T-helper 1 cell treated with Interleukin-12 subunit alpha and Interleukin-12 subunit beta and Interleukin-4 antibody, amounts not matched to agents 30 ng/mL and 1 ng/mL, for 36 hours (primary cell): ENCODE measurements at regions not wholly inside any gene's neighbourhood (a gene's known extent, or its start where the extent isn't known, plus 50 kb on each side); places are given as distances from the start of the nearest gene placed in this dataset.
"Not testable (repeated sequence)": the region's sequence is repeated elsewhere in the genome, so short reads cannot be mapped to it uniquely, and the experiment has no call there.

ENCODE experiments used
- intact Hi-C: fragments of 100-400 bp; cut with micrococcal nuclease; formaldehyde crosslinking; loops from one replicate; pipeline ENCODE4 v1.15.1; 2024

DNA sequence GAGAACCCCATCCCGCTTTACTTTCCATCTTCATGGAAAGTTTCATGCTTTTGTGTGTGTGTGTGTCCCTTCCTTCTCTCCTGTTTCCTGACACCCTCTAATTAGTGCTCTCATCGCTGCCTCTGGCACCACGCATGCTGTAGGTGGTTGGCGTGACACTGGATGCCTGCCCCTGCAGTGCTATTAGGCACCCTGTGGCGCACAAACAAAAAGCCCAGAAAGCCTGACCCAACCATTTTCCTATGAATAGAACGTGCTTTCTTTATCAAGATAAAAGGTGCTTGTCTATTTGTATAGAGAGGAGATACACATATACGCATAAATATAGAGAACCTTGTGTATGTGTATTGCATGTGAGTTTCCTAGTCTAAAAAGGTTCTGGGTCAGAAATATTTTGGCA, 120.8 kb upstream of the CDCA7L start:
- intact Hi-C loops = no loop called here

DNA sequence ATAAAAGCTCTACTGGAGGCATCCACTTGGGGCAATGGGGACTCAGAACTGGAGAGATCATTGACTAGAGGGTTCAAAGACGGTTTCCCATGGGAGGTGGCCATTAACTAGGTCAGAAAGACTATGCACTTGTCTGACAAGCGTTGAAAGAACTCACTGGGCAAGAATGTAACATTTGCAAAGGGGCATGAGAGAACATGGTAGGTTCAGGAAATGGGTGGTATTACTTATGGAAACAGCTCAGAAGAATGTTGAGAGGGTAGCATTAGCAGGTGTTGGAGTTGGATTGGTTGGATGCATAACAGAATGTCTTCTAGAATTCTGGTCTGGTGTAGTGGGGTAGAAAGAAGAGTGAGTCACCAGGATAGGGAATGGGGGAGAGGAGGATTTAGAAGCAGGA, 119.1 kb upstream of the CDCA7L start:
- intact Hi-C loops = no loop called here

DNA sequence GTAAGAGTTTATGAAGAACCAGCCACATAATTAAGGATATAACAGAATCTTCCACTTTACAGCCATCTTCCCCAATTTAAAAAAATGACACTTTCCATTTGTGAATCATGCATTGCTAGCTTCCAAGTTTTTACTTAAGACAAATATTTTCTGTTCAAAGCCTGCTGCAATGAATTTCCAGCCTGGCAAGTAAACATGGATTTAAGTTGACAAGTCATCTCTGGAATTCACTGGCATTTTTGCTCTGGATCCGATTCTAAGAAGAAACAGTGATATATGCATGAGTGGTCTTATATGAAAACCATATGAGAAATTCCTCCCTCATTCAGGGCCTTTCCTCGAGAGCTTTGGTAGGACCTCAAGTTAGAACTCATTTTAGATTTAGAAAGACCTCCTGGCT, 116.1 kb upstream of the CDCA7L start:
- intact Hi-C loops = no loop called here

DNA sequence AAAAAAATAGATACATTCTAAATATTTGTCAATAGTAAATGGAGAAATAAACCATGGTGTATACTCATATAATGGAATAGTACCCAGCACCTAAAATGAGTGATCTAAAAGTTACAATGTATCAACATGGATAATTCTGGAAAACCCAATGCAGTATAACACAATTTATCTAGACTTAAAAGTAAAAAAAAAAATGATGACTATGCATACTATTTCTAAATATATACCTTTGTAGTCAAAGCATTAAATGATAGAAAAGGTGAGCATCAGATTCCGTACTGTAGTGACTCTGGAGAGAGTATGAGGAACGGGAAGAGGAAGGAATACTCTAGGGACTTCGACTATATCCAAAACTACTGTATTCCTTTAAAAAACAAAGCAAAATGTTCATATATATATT, 115.2 kb upstream of the CDCA7L start:
- intact Hi-C loops = no loop called here

DNA sequence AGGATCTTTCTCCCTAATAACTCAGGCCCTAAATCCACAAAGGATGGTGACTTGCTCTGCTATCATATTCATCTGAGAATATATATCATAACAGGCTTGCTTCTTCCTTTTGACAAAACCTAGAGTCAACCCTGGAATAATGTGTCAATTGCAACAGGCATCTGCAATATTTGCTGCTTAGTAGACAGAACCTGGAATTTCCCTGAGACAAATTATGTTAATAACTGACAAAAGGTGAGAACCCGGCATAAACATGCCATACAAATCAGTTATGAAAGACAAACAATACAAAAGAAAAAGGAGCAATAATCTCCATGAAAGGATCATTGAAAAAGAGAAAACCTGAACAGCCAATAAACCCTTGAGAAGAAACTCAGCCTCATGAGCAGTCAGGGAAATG, 114.5 kb upstream of the CDCA7L start:
- intact Hi-C loops = no loop called here

DNA sequence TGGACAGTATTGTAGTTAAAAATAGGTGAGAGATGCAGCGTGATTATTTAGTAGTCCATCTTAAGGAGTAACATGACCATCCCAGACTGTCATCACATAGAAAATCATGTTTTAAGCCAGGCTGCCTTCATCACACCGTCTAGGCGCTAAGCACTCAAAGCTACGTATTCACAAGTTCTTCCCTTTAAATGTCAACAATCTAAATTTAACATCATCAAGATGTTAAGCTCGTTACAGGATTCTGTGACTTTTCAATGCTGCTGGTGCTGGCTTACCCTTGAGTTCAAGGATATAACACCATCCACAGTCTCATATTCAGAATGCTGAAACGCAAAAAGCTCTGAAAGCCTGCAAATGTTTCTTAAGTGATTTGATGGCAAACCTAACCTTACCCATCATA, 109.5 kb upstream of the CDCA7L start:
- intact Hi-C loops = no loop called here

DNA sequence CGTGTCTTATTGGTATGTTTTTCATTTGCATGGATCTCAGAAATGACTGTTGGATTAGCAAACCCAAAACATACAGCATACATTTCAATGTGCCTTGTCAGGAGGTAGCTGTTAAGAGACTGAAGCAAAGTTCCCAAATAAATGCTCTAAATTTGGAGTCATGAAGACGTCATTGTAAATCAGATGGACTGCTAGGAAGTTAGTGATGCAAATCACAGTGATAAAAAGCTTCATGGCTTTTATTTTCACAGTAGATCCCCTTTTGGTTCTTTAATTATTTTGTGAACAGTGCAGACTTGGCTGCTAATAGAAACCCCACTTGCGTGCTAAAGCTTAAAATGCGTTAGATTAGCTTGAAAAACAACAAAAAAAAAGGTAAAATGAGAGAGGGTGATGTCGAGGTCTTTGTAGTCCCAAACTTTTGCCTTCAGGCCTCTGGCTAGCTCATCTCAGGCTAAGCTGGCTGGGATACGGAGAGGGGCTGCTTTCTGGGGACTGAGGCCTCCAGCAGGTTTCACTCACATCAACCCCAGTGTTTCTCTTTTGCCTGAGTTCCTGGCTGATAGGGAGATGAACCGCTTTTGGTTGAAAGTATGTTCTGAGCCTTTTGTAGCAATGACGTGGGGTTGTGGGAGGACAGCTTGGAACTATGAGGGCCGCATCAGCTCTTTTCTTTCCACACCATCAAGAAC, 107.1 kb upstream of the CDCA7L start:
- intact Hi-C loops = no loop called here

DNA sequence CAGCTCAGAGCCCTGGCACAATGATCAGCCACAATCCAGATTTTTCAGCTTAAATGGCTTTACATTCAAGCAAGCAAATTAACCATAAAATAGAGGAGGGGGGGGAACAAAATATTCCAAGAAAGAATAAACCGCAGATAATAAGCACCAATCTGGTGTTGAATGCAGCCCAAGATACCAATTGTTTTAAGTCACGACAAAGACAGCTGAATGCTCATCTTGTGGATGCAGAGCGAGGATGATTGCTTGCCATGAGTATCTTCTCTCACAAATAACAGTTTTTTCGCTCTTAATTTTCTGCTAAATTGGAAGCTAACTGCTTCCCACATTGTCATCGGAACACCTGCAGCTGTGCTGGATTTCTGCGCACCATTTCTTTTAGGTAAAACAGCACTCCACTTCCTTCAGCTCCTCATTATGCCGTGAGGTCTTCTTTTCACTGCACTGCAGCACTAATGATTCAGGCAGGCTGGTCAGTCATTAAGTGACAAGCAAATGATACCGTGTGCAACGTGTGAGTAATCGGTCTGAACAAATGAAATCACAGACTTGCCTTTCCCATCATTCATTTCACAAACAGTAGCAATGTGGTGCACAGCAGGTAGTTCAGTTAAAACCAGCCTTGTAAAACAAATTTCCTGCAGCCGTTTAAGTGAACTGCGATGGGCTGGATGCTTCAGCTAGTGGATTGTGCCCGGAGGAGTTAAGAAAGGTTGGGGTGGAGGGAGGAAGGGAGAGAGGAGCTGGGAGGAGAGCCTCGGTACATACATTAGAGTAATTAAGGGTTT, 106.4 kb upstream of the CDCA7L start:
- intact Hi-C loops = no loop called here

DNA sequence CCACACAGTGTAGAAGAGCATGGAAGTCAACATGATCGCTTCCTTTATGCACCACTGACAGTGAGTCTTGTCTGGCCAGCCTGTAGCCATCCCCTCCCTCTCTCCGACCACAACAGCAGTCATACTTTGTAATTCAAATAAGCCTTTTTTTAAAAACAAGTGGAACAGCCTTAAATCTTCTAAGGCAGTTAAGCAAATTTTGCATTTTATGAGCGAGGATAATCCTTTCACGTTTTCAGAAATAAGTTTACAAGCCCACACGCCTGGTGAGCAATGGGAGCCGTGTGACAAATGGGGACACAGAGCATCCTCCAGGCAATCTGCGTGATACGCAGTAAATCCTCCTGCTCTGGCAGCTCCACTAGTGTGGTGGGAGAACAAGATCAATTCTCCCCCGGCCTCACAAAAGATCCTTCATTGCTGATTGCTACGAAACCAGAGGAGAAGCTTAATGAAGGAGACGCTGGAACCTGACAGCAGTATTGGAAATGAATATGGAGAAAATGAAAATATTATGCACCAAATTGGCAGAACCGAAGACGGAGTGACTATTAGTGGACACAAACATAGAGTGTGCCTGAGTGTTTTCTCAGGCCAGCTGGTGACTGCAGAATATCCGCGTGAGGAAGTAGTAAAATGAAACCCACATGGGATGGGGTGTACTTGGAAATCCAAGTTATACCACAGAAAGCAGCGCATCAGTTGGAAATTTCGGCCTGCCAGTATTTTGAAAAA, 104.2 kb upstream of the CDCA7L start:
- intact Hi-C loops = no loop called here

DNA sequence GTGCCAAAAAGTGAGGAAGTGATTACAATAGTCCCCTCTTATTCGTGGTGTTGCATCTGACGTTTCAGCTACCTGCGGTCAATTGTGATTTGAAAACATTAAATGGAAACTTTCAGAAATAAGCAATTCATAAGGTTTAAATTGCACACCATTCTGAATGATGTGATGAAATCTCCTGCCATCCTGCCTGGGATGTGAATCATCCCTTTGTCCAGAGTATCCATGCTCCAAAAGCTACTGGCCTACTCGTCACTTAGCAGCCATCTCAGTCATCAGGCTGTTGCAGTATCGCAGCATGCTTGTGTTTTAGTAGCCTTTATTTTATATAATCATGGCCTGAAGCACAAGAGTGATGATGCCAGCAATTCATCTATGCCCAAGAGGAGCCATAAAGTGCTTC, 97.7 kb upstream of the CDCA7L start:
- intact Hi-C loops = no loop called here

DNA sequence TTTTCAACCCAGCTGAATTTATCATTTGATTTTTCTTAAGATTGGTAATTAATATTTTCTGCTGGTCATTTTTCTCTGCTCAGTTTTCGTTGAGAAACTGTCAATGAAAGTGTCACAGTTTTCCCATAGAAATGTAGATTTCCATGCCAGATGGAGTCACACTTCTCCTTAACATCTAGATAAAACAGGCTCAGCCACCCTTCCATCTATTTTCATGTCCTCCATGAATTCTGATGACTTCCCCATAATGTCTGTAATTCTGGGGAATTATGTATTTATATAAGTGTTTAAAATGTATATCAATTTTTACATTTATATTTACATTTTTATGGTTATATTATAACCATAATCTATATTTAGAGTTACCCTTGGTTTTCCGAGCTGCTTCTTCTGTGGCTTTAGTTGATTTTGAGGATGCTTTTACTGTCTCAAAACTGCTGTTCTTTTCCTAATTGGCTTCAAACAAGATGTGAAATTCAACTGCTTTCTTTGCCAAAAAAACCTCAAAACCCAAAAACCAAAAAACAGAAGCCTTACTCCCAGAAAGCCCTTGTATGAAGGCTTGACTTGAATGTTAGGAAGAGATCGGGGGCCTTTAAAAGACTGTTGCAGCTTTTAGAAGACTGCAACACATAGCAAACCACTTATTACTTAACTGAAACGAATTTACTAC, 95.4 kb upstream of the CDCA7L start:
- intact Hi-C loops = no loop called here

DNA sequence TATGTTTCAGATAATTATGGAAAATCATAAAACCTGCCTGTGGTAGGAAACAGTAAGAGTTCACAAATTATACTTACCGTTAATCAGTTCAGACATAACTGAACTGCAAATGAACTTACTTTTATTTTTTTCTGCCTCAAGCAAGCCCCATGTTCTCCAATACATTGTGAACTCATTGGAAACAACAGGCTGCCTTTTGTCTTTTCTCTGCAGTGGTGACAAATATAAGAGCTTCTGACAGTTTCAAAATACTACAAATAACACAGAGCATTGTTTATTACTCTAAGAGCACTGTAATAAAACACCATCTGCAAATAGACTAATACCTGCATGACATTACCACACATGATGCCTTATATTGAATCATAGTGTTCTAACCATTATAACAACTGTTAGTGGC, 94.0 kb upstream of the CDCA7L start:
- intact Hi-C loops = no loop called here

DNA sequence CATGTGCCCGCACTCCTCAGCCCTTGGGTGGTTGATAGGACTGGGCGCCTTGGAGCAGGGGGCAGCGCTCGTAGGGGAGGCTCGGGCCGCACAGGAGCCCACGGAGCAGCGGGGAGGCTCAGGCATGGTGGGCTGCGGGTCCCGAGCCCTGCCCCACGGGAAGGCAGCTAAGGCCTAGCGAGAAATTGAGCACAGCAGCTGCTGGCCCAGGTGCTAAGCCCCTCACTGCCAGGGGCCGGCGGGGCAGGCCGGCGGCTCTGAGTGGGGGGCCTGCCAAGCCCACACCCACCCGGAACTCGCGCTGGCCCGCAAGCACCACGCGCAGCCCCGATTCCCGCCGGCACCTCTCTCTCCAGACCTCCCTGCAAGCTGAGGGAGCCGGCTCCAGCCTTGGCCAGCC, 86.7 kb upstream of the CDCA7L start:
- intact Hi-C loops = not testable (repeated sequence)

DNA sequence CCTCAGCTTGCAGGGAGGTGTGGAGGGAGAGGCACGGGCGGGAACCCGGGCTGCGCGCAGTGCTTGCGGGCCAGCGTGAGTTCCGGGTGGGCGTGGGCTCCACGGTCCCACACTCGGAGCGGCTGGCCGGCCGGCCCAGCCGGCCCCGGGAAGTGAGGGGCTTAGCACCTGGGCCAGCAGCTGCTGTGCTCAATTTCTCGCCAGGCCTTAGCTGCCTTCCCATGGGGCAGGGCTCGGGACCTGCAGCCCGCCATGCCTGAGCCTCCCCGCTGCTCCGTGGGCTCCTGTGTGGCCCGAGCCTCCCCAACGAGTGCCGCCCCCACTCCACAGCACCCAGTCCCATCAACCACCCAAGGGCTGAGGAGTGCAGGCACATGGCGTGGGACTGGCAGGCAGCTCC, 83.0 kb upstream of the CDCA7L start:
- intact Hi-C loops = not testable (repeated sequence)

DNA sequence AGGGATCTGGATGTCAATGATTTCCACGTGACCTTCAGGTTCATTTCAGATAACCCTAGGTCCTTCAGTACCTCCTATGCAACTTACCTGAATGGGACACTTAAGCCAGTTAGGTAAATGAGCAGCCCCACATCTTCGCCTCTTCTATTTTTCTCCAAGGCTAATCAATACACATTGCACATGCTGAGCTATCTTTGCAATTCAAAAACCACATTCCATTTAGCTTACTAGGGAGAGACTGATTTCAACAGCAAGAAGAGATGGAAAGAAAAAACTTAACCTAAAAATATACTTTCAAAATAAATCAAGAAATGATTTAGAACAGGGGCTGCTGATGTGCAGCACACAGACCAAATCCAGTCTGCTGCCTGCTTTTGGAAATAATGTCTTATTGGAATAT, 81.8 kb upstream of the CDCA7L start:
- intact Hi-C loops = no loop called here

DNA sequence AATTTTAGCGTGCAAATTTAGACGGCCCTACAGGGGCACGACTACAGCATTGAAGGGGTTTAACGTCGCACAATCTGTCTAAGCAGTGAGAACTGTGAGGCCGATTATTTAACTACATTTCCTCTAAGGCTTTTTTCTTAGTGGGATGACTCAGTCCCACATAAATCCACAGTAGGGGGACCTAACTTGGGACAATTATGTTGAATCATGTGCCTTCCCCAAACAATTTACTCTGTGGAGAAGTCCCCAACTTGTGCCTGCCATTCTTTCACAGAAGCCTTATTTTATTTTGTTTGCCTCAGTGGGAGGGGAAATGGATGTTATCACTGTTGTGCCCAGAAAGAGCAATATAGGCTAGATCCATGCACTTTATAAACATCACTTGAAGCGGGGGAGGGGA, 80.3 kb upstream of the CDCA7L start:
- intact Hi-C loops = no loop called here

DNA sequence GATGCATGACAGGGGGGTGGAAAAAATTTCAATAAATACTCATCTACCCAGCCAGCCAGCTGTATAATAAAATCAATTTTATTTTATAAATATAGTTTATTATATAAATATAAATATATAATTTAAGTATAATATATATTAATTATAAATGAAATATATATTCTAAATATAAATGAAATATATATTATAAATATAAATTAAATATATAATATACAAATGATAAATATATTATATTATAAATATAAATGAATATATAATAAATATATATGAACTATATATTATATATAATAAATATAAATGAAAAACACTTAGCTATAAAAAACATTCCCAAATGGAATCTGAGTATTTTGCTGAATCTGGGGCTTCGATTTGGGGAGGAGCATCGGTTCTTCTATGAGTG, 79.4 kb upstream of the CDCA7L start:
- intact Hi-C loops = no loop called here

DNA sequence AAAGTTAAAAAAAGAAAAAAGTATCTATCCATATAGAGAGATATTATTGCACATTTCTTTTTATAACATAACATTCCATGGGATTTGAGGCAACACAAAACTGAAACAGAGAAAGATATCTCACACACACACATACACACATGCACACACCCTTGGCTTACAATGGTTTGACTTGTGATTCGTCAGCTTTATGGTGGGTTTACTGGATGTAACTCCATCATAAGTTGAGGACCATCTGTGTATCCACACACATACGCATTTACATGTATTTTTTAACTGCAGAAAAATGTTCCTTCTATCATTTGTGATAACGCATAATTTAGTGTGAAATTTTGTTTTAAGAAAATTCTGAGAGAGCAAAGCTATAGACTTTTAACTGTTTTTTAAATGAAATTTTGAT, 74.2 kb upstream of the CDCA7L start:
- intact Hi-C loops = no loop called here

DNA sequence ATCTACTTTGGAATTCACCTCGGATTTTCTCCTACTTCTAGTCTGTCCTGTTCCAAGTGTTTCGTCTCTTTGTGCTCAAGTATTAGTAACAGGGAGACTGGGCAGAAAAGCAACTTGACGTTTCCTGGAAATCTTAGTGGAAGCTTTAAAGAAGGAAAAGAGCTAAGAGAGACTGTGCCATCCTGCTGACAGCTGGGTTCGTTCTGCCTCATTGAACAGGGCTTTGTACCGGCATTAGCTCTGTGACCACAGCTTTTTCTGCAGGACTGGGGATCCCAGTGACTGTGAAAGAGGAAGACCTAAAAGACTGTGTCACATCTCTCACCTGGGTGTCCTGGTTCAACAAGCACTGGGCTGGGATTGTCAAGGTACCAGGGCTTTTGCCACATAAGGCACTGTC, 70.8 kb upstream of the CDCA7L start:
- intact Hi-C loops = no loop called here

DNA sequence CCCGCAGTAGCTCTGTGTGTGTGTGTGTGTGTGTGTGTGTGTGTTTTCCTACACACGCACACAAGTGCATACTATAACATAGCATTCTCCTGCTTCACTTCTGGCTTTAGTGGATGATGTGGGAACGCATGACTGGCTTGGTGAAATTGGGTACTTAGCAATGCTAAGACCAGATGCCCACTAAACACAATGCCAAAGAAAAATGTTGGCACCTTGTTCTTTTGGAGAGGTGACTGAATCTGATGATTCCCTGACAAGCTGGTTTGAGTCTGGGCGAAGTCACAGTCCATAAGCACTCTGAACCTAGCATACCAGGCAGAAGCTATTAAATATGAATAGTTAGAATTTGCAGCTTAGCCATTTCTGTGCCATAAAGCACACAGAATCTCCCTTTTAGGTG, 68.0 kb upstream of the CDCA7L start:
- intact Hi-C loops = no loop called here

DNA sequence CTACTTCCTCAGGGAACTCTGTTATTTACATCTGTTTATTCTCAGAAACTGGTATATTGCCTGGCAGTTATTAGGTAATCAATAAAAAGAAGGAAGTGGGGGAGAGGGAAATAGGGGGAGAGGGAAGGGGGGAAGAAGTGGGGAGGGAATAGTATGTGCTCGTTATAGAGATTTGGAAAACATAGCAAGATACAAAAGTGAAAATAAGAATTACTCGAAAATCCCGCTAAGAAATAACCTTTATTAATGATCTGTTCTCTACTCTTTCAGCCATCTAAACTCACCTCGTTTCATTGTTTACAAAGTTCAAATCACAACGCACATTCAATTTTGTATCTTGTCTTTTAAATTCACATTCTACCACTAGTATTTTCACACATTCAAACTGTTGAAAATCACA, 63.0 kb upstream of the CDCA7L start:
- intact Hi-C loops = no loop called here

DNA sequence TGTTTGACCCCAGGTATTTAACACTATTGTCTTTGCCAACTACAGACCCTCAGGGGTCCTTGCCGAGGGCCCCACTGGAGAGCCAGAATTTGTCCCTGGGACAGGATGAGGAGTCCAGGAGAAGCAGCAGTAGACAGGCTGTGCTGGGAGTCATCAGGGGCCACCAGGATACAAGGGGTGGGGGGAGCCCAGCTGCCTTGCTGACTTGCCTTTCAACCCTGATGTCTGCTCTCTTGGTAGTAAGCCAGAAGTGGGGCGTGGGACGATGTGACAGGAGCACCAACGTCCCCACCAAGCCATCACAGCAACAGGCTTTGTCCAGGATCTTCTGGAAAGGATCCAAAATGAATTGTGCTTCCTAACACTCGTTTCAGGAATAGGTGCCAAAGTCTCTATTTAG, 62.4 kb upstream of the CDCA7L start:
- intact Hi-C loops = no loop called here
